ENCODE measurements at regions not wholly inside any gene's neighbourhood (a gene's known extent, or its start where the extent isn't known, plus 50 kb on each side); places are given as distances from the start of the nearest gene placed in this dataset.

DNA sequence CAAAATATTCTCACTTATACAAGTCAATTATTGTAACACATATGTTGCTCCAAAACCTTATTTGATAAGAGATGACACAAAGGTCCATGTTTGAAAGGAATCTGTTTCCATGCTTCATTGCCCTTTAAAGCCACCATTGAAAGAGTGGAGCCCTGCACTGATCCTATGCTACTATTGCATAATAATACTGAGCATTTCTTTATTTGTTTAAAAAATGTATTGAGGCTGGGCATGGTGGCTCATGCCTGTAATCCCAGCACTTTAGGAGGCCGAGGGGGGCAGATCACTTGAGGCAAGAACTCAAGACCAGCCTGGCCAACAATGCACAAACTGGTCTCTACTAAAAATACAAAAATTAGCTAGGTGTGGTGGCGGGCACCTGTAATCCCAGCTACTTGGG, 178.8 kb upstream of the STARD13 start:
- TF ChIP-seq POLR2A (IDR thresholded peaks at IDR 0.05), result no peak
- TF ChIP-seq, protein P1, sequence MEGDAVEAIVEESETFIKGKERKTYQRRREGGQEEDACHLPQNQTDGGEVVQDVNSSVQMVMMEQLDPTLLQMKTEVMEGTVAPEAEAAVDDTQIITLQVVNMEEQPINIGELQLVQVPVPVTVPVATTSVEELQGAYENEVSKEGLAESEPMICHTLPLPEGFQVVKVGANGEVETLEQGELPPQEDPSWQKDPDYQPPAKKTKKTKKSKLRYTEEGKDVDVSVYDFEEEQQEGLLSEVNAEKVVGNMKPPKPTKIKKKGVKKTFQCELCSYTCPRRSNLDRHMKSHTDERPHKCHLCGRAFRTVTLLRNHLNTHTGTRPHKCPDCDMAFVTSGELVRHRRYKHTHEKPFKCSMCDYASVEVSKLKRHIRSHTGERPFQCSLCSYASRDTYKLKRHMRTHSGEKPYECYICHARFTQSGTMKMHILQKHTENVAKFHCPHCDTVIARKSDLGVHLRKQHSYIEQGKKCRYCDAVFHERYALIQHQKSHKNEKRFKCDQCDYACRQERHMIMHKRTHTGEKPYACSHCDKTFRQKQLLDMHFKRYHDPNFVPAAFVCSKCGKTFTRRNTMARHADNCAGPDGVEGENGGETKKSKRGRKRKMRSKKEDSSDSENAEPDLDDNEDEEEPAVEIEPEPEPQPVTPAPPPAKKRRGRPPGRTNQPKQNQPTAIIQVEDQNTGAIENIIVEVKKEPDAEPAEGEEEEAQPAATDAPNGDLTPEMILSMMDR (IDR thresholded peaks at IDR 0.05), result no peak

Measured in ovary (tissue), 3 donors.